Mucosa of rectum (tissue), 2 donors: ENCODE measurements at regions not wholly inside any gene's neighbourhood (a gene's known extent, or its start where the extent isn't known, plus 50 kb on each side); places are given as distances from the start of the nearest gene placed in this dataset.
"Not testable (repeated sequence)": the region's sequence is repeated elsewhere in the genome, so short reads cannot be mapped to it uniquely, and the experiment has no call there.

Experiments used
- H3K27ac ChIP-seq, 2 donors: one replicate each; pipeline ENCODE4 v1.7.0; 2013; ENCODE audit warnings: inconsistent platforms in 2 of 2, low read depth in 2 of 2, low read length in 2 of 2
- H3K27me3 ChIP-seq, 2 donors: one replicate each; pipeline ENCODE4 v1.7.0; 2013; ENCODE audit warnings: low read length in 2 of 2; ENCODE audit not compliant: control insufficient read depth in 2 of 2, insufficient read depth in 2 of 2
- H3K36me3 ChIP-seq, 2 donors: one replicate each; pipeline ENCODE4 v1.7.0; 2013; ENCODE audit warnings: low read length in 2 of 2; ENCODE audit not compliant: control insufficient read depth in 2 of 2, insufficient read depth in 2 of 2
- H3K4me1 ChIP-seq, 2 donors: one replicate each; pipeline ENCODE4 v1.7.0; 2013; ENCODE audit warnings: low read length in 2 of 2, mild to moderate bottlenecking in 1 of 2; ENCODE audit not compliant: control insufficient read depth in 2 of 2, insufficient read depth in 2 of 2
- H3K4me3 ChIP-seq, 2 donors: one replicate each; pipeline ENCODE4 v1.7.0; 2013; ENCODE audit warnings: low read length in 2 of 2
- H3K9ac ChIP-seq, 2 donors: one replicate each; pipeline ENCODE4 v1.7.0; 2013; ENCODE audit warnings: low read length in 2 of 2, low read depth in 1 of 2, mild to moderate bottlenecking in 1 of 2
- H3K9me3 ChIP-seq, 2 donors: one replicate each; pipeline ENCODE4 v1.7.0; 2013; ENCODE audit warnings: low read length in 2 of 2; ENCODE audit not compliant: control insufficient read depth in 2 of 2
- donor health status: healthy.
- donor health status: Normal muscosa, but diverticular disease.

- Histone ChIP-seq H3K9ac (no peak overlapping the region), H3K27ac (no peak overlapping the region), H3K4me3 (no peak overlapping the region), H3K36me3 (no peaks in the 10 kb centered on the region), H3K27me3 (no peaks in the 10 kb centered on the region), H3K9me3 (no peaks in the 10 kb centered on the region), H3K4me1 (no peaks in the 10 kb centered on the region)
Measured at GRCh38 chr6:48553467-48554189, 442.6 kb upstream of the PTCHD4 start.

- H3K27ac ChIP-seq: no peak overlapping the region
- no peak overlapping the region for H3K9ac ChIP-seq
- no peak overlapping the region for H3K4me3 ChIP-seq
- no peaks in the 10 kb centered on the region for H3K36me3 ChIP-seq
- no peaks in the 10 kb centered on the region for H3K9me3 ChIP-seq
- no peaks in the 10 kb centered on the region for H3K4me1 ChIP-seq
- H3K27me3 ChIP-seq: no peaks in the 10 kb centered on the region
Measured at GRCh38 chr6:48552905-48553304, 441.9 kb upstream of the PTCHD4 start.

- Histone ChIP-seq H3K4me1 (no peaks in the 10 kb centered on the region), H3K36me3 (no peaks in the 10 kb centered on the region), H3K9me3 (no peaks in the 10 kb centered on the region), H3K27me3 (no peaks in the 10 kb centered on the region), H3K4me3 (no peak overlapping the region), H3K9ac (no peak overlapping the region), H3K27ac (no peak overlapping the region)
Measured at GRCh38 chr6:48550603-48551002, 439.6 kb upstream of the PTCHD4 start.

GRCh38 chr6:48542191-48542590 is 431.2 kb upstream of the PTCHD4 start:
- Histone ChIP-seq H3K9me3 (no peaks in the 10 kb centered on the region), H3K9ac (no peak overlapping the region)

GRCh38 chr6:48541649-48542048 is 430.7 kb upstream of the PTCHD4 start:
- Histone ChIP-seq H3K36me3 (no peaks in the 10 kb centered on the region), H3K9me3 (no peaks in the 10 kb centered on the region), H3K4me3 (no peak overlapping the region), H3K9ac (no peak overlapping the region), H3K27ac (no peak overlapping the region), H3K4me1 (no peaks in the 10 kb centered on the region), H3K27me3 (no peaks in the 10 kb centered on the region)

More at GRCh38 chr6:48542191-48542590, 431.2 kb upstream of the PTCHD4 start:
- no peak overlapping the region for H3K4me3 ChIP-seq
- H3K4me1 ChIP-seq: no peaks in the 10 kb centered on the region
- no peaks in the 10 kb centered on the region for H3K36me3 ChIP-seq
- no peak overlapping the region for H3K27ac ChIP-seq
- H3K27me3 ChIP-seq: no peaks in the 10 kb centered on the region

- Histone ChIP-seq H3K36me3 (no peaks in the 10 kb centered on the region), H3K9me3 (no peaks in the 10 kb centered on the region), H3K27ac (no peak overlapping the region), H3K27me3 (no peaks in the 10 kb centered on the region), H3K4me1 (no peaks in the 10 kb centered on the region), H3K9ac (no peak overlapping the region), H3K4me3 (no peak overlapping the region)
Measured at GRCh38 chr6:48535582-48536009, 424.6 kb upstream of the PTCHD4 start.

GRCh38 chr6:48530978-48531377 is 420.0 kb upstream of the PTCHD4 start:
- not testable (repeated sequence) for H3K27ac ChIP-seq, H3K4me1 ChIP-seq, H3K9me3 ChIP-seq, H3K9ac ChIP-seq, H3K4me3 ChIP-seq, H3K27me3 ChIP-seq, H3K36me3 ChIP-seq

- Histone ChIP-seq H3K4me3 (no peak overlapping the region), H3K4me1 (no peaks in the 10 kb centered on the region), H3K9ac (no peak overlapping the region), H3K27ac (no peak overlapping the region), H3K9me3 (no peaks in the 10 kb centered on the region), H3K36me3 (no peaks in the 10 kb centered on the region), H3K27me3 (no peaks in the 10 kb centered on the region)
Measured at GRCh38 chr6:48525849-48526248, 414.9 kb upstream of the PTCHD4 start.

- H3K27me3 ChIP-seq: no peaks in the 10 kb centered on the region
- H3K9me3 ChIP-seq: no peaks in the 10 kb centered on the region
- H3K9ac ChIP-seq: no peak overlapping the region
- no peaks in the 10 kb centered on the region for H3K36me3 ChIP-seq
- no peaks in the 10 kb centered on the region for H3K4me1 ChIP-seq
- H3K27ac ChIP-seq: no peak overlapping the region
- H3K4me3 ChIP-seq: no peak overlapping the region
Measured at GRCh38 chr6:48520951-48521350, 410.0 kb upstream of the PTCHD4 start.

- no peaks in the 10 kb centered on the region for H3K36me3 ChIP-seq
- H3K9ac ChIP-seq: no peak overlapping the region
- H3K4me3 ChIP-seq: no peak overlapping the region
- H3K9me3 ChIP-seq: no peaks in the 10 kb centered on the region
- no peaks in the 10 kb centered on the region for H3K4me1 ChIP-seq
- no peaks in the 10 kb centered on the region for H3K27me3 ChIP-seq
- no peak overlapping the region for H3K27ac ChIP-seq
Measured at GRCh38 chr6:48512390-48512789, 401.4 kb upstream of the PTCHD4 start.
